ENCODE measurements at regions not wholly inside any gene's neighbourhood (a gene's known extent, or its start where the extent isn't known, plus 50 kb on each side); places are given as distances from the start of the nearest gene placed in this dataset.

DNA sequence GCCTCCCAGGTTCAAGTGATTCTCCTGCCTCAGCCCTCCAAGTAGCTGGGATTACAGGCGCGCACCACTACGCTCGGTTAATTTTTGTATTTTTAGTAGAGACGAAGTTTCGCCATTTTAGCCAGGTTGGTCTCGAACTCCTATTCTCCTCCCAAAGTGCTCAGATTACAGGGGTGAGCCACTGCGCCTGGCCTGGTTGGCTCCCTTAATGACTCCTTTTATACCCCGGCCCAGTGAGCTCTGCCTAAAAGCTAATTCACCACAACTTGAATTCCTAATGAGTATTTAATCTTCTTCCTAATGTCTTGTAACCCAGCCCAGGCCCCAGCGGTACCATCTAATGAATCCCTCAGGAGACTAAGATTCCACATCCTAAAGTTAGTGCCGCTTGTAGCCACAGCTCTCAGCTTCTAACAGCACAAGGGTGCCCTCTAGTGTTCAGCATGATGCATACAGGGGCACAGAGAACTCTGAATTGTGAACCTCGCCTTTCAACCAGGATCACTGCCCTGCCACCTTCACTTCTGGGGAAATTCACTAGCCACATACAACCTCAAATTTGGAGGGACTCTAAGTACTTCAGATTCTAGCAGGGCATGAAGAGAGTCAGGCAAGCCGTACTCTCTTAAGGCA, 89.5 kb downstream of the OR13H1 start:
- TF ChIP-seq, protein P1, sequence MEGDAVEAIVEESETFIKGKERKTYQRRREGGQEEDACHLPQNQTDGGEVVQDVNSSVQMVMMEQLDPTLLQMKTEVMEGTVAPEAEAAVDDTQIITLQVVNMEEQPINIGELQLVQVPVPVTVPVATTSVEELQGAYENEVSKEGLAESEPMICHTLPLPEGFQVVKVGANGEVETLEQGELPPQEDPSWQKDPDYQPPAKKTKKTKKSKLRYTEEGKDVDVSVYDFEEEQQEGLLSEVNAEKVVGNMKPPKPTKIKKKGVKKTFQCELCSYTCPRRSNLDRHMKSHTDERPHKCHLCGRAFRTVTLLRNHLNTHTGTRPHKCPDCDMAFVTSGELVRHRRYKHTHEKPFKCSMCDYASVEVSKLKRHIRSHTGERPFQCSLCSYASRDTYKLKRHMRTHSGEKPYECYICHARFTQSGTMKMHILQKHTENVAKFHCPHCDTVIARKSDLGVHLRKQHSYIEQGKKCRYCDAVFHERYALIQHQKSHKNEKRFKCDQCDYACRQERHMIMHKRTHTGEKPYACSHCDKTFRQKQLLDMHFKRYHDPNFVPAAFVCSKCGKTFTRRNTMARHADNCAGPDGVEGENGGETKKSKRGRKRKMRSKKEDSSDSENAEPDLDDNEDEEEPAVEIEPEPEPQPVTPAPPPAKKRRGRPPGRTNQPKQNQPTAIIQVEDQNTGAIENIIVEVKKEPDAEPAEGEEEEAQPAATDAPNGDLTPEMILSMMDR (IDR thresholded peaks at IDR 0.05; ENCODE audit: extremely low read depth in 1 of 2, insufficient read depth in 1 of 2, low read depth in 1 of 2, low read length in 2 of 2) = peak; percentile 51 to 61
- no peak for TF ChIP-seq POLR2AphosphoS5 (IDR thresholded peaks at IDR 0.05; ENCODE audit: insufficient read depth, low read depth, low read length)
- no peak for TF ChIP-seq POLR2A (IDR thresholded peaks at IDR 0.05; ENCODE audit: low read depth, low read length)
- no peak for TF ChIP-seq JUN (IDR thresholded peaks at IDR 0.05; ENCODE audit: borderline replicate concordance, insufficient read depth, insufficient read length, low read depth)
- TF ChIP-seq FOS (IDR thresholded peaks at IDR 0.05; ENCODE audit: borderline replicate concordance, insufficient read depth, low read length) = no peak
- TF ChIP-seq MYC (IDR thresholded peaks at IDR 0.05; ENCODE audit: low read depth, low read length) = no peak
- TF ChIP-seq EZH2 (IDR thresholded peaks at IDR 0.05; ENCODE audit: borderline replicate concordance, low read depth, low read length, severe bottlenecking) = no peak
- TF ChIP-seq, protein P2, sequence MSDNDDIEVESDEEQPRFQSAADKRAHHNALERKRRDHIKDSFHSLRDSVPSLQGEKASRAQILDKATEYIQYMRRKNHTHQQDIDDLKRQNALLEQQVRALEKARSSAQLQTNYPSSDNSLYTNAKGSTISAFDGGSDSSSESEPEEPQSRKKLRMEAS (IDR thresholded peaks at IDR 0.05; ENCODE audit: insufficient read depth, insufficient read length) = no peak
- no peak for TF ChIP-seq GATA2 (IDR thresholded peaks at IDR 0.05; ENCODE audit: insufficient read depth, insufficient read length, low read depth, low read length)

Data from endothelial cell of umbilical vein (primary cell).